A549 (cell line): ENCODE measurements at regions not wholly inside any gene's neighbourhood (a gene's known extent, or its start where the extent isn't known, plus 50 kb on each side); places are given as distances from the start of the nearest gene placed in this dataset.

ENCODE experiments used
- CTCF ChIP-seq: fragments of >200 bp; sonication (Bioruptor Twin); formaldehyde crosslinking; IDR thresholded peaks from 3 replicates; pipeline ENCODE4 v1.5.1; 2016
- EP300 ChIP-seq, 2 experiments: fragments of >200 bp; sonication (Bioruptor Twin); formaldehyde crosslinking; IDR thresholded peaks; 2 replicates in 1 of 2; 3 replicates in 1 of 2; pipeline ENCODE4 v1.6.1; 2016 to 2017
- MAX ChIP-seq: IDR thresholded peaks from 2 replicates; pipeline ENCODE4 v1.6.1; 2012
- POLR2A ChIP-seq: IDR thresholded peaks from 2 replicates; pipeline ENCODE4 v1.6.1; 2012; ENCODE audit warnings: mild to moderate bottlenecking, low read length
- SREBF2 ChIP-seq: fragments of 450-650 bp; IDR thresholded peaks from 2 replicates; pipeline ENCODE4 v1.6.1; 2014; ENCODE audit warnings: mild to moderate bottlenecking, moderate library complexity

- TF ChIP-seq POLR2A (no peak), CTCF (no peak), EP300 (IDR thresholded peaks at IDR 0.05) (no peak), SREBF2 (no peak), MAX (no peak)
Observed at GRCh38 chr2:20125616-20126015, 74.2 kb upstream of the LAPTM4A start.
